Heart right ventricle (tissue), 16 donors: ENCODE measurements at regions not wholly inside any gene's neighbourhood (a gene's known extent, or its start where the extent isn't known, plus 50 kb on each side); places are given as distances from the start of the nearest gene placed in this dataset.

Experiments used
- ATAC-seq, 8 donors: fragments of 200-7000 bp; cut with Tn5 transposase; one replicate each; pipeline ENCODE4 v1.9.1; 2020; ENCODE audit warnings: mild to moderate bottlenecking in 8 of 8, moderate library complexity in 8 of 8, moderate number of reproducible peaks in 1 of 8
- DNase-seq, 2 donors: peaks; one replicate each; pipeline ENCODE4 v3.0.0-alpha.2; 2020
- H3K27ac ChIP-seq, 10 donors: fragments of 200-600 bp; sonication (generic) in 2 of 10; one replicate each; pipeline versions ENCODE4 v1.5.0 to v1.8.0; 2020 to 2022; ENCODE audit warnings: mild to moderate bottlenecking in 3 of 10
- H3K27me3 ChIP-seq, 7 donors: fragments of 200-600 bp; one replicate each; pipeline ENCODE4 v1.8.0; 2021 to 2022; ENCODE audit warnings: mild to moderate bottlenecking in 2 of 7
- H3K36me3 ChIP-seq, 9 donors: fragments of 200-600 bp; sonication (generic) in 1 of 9; one replicate each; pipeline versions ENCODE4 v1.5.0 to v1.8.0; 2020 to 2022; ENCODE audit warnings: mild to moderate bottlenecking in 2 of 9
- H3K4me1 ChIP-seq, 9 donors: fragments of 200-600 bp; sonication (generic) in 1 of 9; one replicate each; pipeline versions ENCODE4 v1.5.0 to v1.8.0; 2020 to 2022; ENCODE audit warnings: mild to moderate bottlenecking in 4 of 9
- H3K4me3 ChIP-seq, 10 donors: fragments of 200-600 bp; sonication (generic) in 2 of 10; one replicate each; pipeline versions ENCODE4 v1.5.0 to v1.8.0; 2020 to 2022; ENCODE audit warnings: mild to moderate bottlenecking in 7 of 10, moderate library complexity in 2 of 10
- H3K9me3 ChIP-seq, 11 donors: fragments of 200-600 bp in 10 of 11; sonication (generic) in 2 of 11; one replicate each; pipeline versions ENCODE4 v1.5.0 to v1.8.0; 2013 to 2022; ENCODE audit warnings: mild to moderate bottlenecking in 2 of 11, control low read depth in 1 of 11, moderate library complexity in 1 of 11
- WGBS, 2 donors: extraction: QIAGEN DNeasy Blood & Tissue Kit; methylation state at CpG; one replicate each; pipeline ENCODE4 v1.1.7; 2013; ENCODE audit warnings: inconsistent platforms in 1 of 2; 5-methylcytosine and 5-hydroxymethylcytosine counted together
- intact Hi-C, 10 donors: fragments of 100-400 bp; cut with DNase I; formaldehyde crosslinking; loops; one replicate each; pipeline versions ENCODE4 v1.11.1 to v1.14.2; 2022
- TF ChIP-seq, protein P1 (sequence below), 9 donors: fragments of 200-600 bp; sonication (generic) in 2 of 9; IDR thresholded peaks; one replicate each; pipeline versions ENCODE4 v1.5.0 to v1.8.0; 2021 to 2022; ENCODE audit warnings: antibody characterized with exemption in 9 of 9, mild to moderate bottlenecking in 5 of 9, moderate library complexity in 1 of 9
- donor health status: Arrhythmogenic right ventricular cardiomyopathy.
- donor health status: ischemic (EF 13 %, LVEDD 7.1; RV severe dilation, severe dysfunction).
- donor health status: healthy with polysubstance abuse.
- donor health status: DM: no; HTN: yes; CAD: no.
- donor health status: DM: no; HTN: no; CAD: no.
- donor health status: ischemic (EF 25% LVEDD 6.9; RV normal size, moderate dysfunction).
- donor health status: ischemic (EF 25% LVEDD 5.7; RV mildly dilated, moderate dysfunction).
- donor health status: healthy.
- donor health status: DM: yes; HTN: yes; CAD: no.
- donor health status: Ischemic cardiomyopathy.
- donor health status: ischemic (EF 35%, LVEDD 5.7; RV mildly dilated, moderate dysfunction).
- donor health status: nonischemic (EF 11% LVEDD 7.7; RV severe dilation, severe dysfunction).
- donor health status: DM: yes; HTN: yes; CAD: no.
- donor health status: PGD.
- donor health status: ischemic (EF 29% LVEDD 5.4; RV normal size, mild dysfunction).
- donor health status: nonischemic (EF 23%, LVEDD 6.1; RV moderate dilation, normal function).

DNA sequence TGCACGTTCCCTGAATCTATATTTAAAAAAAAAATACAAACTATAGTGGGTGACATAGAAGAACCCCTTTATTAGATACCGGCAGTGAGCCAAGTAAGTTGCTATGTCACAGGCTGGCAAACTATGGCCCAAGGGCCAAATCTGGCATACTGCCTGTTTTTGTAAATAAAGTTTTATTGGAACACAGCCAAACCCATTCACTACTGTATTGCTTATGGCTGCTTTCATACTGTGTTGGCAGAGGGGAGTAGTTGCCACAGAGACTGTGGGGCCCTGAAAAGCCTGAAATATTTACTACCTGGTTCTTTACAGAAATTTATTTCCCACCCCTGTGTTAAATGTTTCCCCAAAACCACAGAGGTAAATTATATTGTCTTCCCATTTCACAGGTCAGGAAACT, 71.2 kb upstream of the EGFL6 start:
- TF ChIP-seq, protein P1, sequence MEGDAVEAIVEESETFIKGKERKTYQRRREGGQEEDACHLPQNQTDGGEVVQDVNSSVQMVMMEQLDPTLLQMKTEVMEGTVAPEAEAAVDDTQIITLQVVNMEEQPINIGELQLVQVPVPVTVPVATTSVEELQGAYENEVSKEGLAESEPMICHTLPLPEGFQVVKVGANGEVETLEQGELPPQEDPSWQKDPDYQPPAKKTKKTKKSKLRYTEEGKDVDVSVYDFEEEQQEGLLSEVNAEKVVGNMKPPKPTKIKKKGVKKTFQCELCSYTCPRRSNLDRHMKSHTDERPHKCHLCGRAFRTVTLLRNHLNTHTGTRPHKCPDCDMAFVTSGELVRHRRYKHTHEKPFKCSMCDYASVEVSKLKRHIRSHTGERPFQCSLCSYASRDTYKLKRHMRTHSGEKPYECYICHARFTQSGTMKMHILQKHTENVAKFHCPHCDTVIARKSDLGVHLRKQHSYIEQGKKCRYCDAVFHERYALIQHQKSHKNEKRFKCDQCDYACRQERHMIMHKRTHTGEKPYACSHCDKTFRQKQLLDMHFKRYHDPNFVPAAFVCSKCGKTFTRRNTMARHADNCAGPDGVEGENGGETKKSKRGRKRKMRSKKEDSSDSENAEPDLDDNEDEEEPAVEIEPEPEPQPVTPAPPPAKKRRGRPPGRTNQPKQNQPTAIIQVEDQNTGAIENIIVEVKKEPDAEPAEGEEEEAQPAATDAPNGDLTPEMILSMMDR (IDR thresholded peaks at IDR 0.05), result no peak
- Histone ChIP-seq H3K9me3 (no peaks in the 10 kb centered on the region), H3K4me1 (no peaks in the 10 kb centered on the region), H3K27ac (no peak overlapping the region), H3K4me3 (no peak overlapping the region), H3K36me3 (no peaks in the 10 kb centered on the region), H3K27me3 (peaks cover 0 to 36% (median 0%) of the 10 kb centered on the region in 7 donors)
- ATAC-seq (no peak), DNase-seq (no peak)
- WGBS, 2 donors, result 93 to 100% methylated on average over 2 of the region's 2 CpGs
- intact Hi-C loops, result loop anchor here in 1 of 10 donors (10.0 kb wide), 1 partner anchor 683 kb away; no protein-coding TSS in a partner anchor

DNA sequence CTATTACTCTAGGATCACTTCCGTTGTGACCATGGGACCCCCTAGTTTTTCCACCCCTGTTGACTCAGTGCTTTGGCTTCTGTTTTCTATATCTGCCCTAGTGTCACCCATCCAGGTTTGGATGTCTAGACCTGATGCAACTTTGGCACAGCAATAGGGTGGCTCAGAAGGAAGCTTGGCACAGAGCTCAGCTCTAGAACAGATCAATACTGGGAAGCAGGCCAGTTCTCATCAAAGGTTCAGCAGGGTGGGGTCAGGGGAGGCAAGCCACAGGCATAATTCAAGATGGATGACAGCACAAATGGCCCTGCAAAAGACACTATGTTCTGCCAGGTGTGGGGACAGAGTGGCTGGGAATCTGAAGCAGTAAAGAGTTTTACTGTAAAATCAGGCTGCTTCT, 74.2 kb upstream of the EGFL6 start:
- H3K4me3 ChIP-seq, result no peak overlapping the region
- intact Hi-C loops, result loop anchor here in 1 of 10 donors (10.0 kb wide), 1 partner anchor 680 kb away; no protein-coding TSS in a partner anchor
- no peak for ATAC-seq
- no peaks in the 10 kb centered on the region for H3K9me3 ChIP-seq
- H3K27me3 ChIP-seq, result peaks cover 0 to 51% (median 0%) of the 10 kb centered on the region in 7 donors
- WGBS, 2 donors, result 84 to 89% methylated on average over 1 of the region's 1 CpG
- no peaks in the 10 kb centered on the region for H3K36me3 ChIP-seq
- TF ChIP-seq, protein P1 (IDR thresholded peaks at IDR 0.05), result no peak
- H3K4me1 ChIP-seq, result no peaks in the 10 kb centered on the region
- no peak for DNase-seq
- no peak overlapping the region for H3K27ac ChIP-seq

DNA sequence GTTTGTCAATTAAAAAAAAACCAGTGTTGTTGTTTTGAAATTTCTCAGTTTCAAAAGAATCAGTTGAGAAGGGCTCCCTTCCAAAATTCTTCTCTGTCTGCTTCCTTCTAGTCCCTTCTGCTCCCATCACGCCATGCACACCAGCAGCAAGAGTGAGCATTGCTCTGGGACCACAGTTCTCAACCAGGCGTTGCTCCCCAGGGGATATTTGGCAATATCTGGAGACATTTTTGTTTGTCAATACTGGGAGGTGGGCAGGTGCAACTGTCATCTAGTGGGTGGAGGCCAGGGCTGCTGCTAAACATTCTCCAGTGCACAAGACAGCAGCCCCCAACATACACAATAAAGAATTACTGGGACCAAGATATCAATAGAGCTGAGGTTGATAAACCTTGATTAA, 74.8 kb upstream of the EGFL6 start:
- TF ChIP-seq, protein P1 (IDR thresholded peaks at IDR 0.05), result no peak
- no peak for DNase-seq
- 90 to 91% methylated on average over 2 of the region's 2 CpGs for WGBS, 2 donors
- Histone ChIP-seq H3K27me3 (peaks cover 0 to 53% (median 0%) of the 10 kb centered on the region in 7 donors), H3K4me3 (no peak overlapping the region), H3K9me3 (no peaks in the 10 kb centered on the region), H3K36me3 (no peaks in the 10 kb centered on the region), H3K4me1 (peaks cover 0 to 2% (median 0%) of the 10 kb centered on the region in 9 donors), H3K27ac (no peak overlapping the region)
- intact Hi-C loops, result loop anchor here in 1 of 10 donors (10.0 kb wide), 1 partner anchor 680 kb away; no protein-coding TSS in a partner anchor
- no peak for ATAC-seq

DNA sequence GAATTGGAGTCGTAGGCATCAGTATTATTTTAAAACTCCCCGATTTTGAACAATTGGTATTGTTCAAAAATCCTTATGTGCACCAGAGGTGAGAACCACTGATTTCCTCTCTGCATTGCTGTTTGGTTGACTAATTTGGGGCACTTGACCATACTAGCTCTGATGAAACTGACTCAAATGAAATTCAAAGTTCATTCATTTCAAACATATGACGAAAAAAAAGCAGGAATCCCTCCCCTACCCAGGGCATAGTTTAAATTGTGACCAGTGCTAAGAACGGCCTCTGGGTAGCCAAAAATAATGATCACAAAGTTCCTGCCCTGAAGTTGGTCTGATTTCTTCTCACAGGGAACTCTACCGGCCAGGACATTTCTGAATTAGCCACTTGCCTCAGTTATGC, 75.7 kb upstream of the EGFL6 start:
- Histone ChIP-seq H3K27me3 (peaks cover 0 to 57% (median 0%) of the 10 kb centered on the region in 7 donors), H3K27ac (no peak overlapping the region), H3K36me3 (no peaks in the 10 kb centered on the region), H3K4me3 (no peak overlapping the region), H3K9me3 (no peaks in the 10 kb centered on the region), H3K4me1 (peaks cover 0 to 9% (median 0%) of the 10 kb centered on the region in 9 donors)
- intact Hi-C loops, result loop anchor here in 1 of 10 donors (10.0 kb wide), 1 partner anchor 679 kb away; no protein-coding TSS in a partner anchor
- no peak for ATAC-seq
- TF ChIP-seq, protein P1 (IDR thresholded peaks at IDR 0.05), result no peak
- no peak for DNase-seq
- WGBS, 2 donors, result 86 to 89% methylated on average over 5 of the region's 5 CpGs
